Neural cell (in vitro differentiated cells): ENCODE measurements at regions not wholly inside any gene's neighbourhood (a gene's known extent, or its start where the extent isn't known, plus 50 kb on each side); places are given as distances from the start of the nearest gene placed in this dataset.

Experiments
- H2AFZ ChIP-seq: fragments of 200-600, 300-800 bp; sonication (generic), shearing (Covaris generic); 2 replicates; pipeline ENCODE4 v1.6.0; 2014; ENCODE audit warnings: low read depth, mild to moderate bottlenecking, antibody characterized with exemption, low read length, moderate library complexity
- H3F3A ChIP-seq: fragments of 200-600 bp; shearing (Covaris generic); 2 replicates; pipeline ENCODE4 v1.6.1; 2016; ENCODE audit warnings: mild to moderate bottlenecking, moderate library complexity, mixed read lengths, antibody characterized with exemption, low read length; ENCODE audit not compliant: insufficient read depth, poor library complexity, severe bottlenecking
- H3K27ac ChIP-seq: fragments of 200-600, 300-800 bp; sonication (generic), shearing (Covaris generic); 2 replicates; pipeline ENCODE4 v1.5.1; 2014; ENCODE audit warnings: mild to moderate bottlenecking, low read length, moderate library complexity
- H3K27me3 ChIP-seq: fragments of 300-800, 200-600 bp; sonication (generic), shearing (Covaris generic); 2 replicates; pipeline ENCODE4 v1.6.0; 2014; ENCODE audit warnings: mild to moderate bottlenecking, low read depth, low read length, moderate library complexity; ENCODE audit not compliant: insufficient read depth
- H3K36me3 ChIP-seq: fragments of 300-800, 200-600 bp; sonication (generic), shearing (Covaris generic); 2 replicates; pipeline ENCODE4 v1.5.1; 2014; ENCODE audit warnings: mild to moderate bottlenecking, antibody characterized with exemption, low read length, moderate library complexity; ENCODE audit not compliant: insufficient read depth
- H3K4me2 ChIP-seq: fragments of 300-800, 200-600 bp; sonication (generic), shearing (Covaris generic); 2 replicates; pipeline ENCODE4 v1.6.0; 2014; ENCODE audit warnings: mild to moderate bottlenecking, low read length
- H3K4me3 ChIP-seq: fragments of 300-800, 200-600 bp; sonication (generic), shearing (Covaris generic); 2 replicates; pipeline ENCODE4 v1.5.1; 2014; ENCODE audit warnings: mild to moderate bottlenecking, low read length, moderate library complexity
- H3K79me2 ChIP-seq: fragments of 200-600 bp; shearing (Covaris generic); replicated peaks from 2 replicates; pipeline ENCODE4 v1.6.0; 2014; ENCODE audit warnings: mild to moderate bottlenecking, low read length, moderate library complexity; ENCODE audit not compliant: insufficient read depth
- H3K9ac ChIP-seq: fragments of 300-800, 200-600 bp; sonication (generic), shearing (Covaris generic); 2 replicates; pipeline ENCODE4 v1.6.1; 2016; ENCODE audit warnings: mild to moderate bottlenecking, low read length, mixed read lengths
- H3K9me2 ChIP-seq: fragments of 200-600 bp; shearing (Covaris generic); 2 replicates; pipeline ENCODE4 v1.6.1; 2016; ENCODE audit warnings: mild to moderate bottlenecking, low read length, mixed read lengths; ENCODE audit not compliant: insufficient read depth
- H3K9me3 ChIP-seq: fragments of 200-600, 300-800 bp; sonication (generic), shearing (Covaris generic); 2 replicates; pipeline ENCODE4 v1.6.1; 2016; ENCODE audit warnings: mild to moderate bottlenecking, mixed run types, low read length, moderate library complexity, mixed read lengths
- H4K20me1 ChIP-seq: fragments of 200-600 bp; shearing (Covaris generic); 2 replicates; pipeline ENCODE4 v1.6.1; 2016; ENCODE audit warnings: mild to moderate bottlenecking, mixed run types; ENCODE audit not compliant: insufficient read depth
- EP300 ChIP-seq: fragments of 450-650 bp; conservative IDR thresholded peaks from 2 replicates; pipeline ENCODE4 v1.6.1; 2014; ENCODE audit warnings: antibody characterized with exemption, mild to moderate bottlenecking, moderate library complexity; ENCODE audit not compliant: poor library complexity, severe bottlenecking
- EZH2 ChIP-seq: fragments of 200-600, 300-800 bp; shearing (Covaris generic), sonication (generic); IDR thresholded peaks from 2 replicates; pipeline ENCODE4 v1.6.1; 2014; ENCODE audit warnings: antibody characterized with exemption, low read length, borderline replicate concordance, mild to moderate bottlenecking; ENCODE audit not compliant: insufficient read depth, poor library complexity, severe bottlenecking
- MXI1 ChIP-seq: fragments of 450-650 bp; conservative IDR thresholded peaks from 2 replicates; pipeline ENCODE4 v1.6.1; 2014; ENCODE audit warnings: antibody characterized with exemption, mild to moderate bottlenecking; ENCODE audit not compliant: poor library complexity, severe bottlenecking
- POLR2AphosphoS5 ChIP-seq: IDR thresholded peaks from 2 replicates; pipeline ENCODE4 v1.6.1; 2012
- RAD21 ChIP-seq: fragments of 450-650 bp; conservative IDR thresholded peaks from 2 replicates; pipeline ENCODE4 v1.6.1; 2014; ENCODE audit warnings: antibody characterized with exemption, mild to moderate bottlenecking, moderate library complexity
- SMC3 ChIP-seq: fragments of 450-650 bp; conservative IDR thresholded peaks from 2 replicates; pipeline ENCODE4 v1.6.1; 2014; ENCODE audit warnings: antibody characterized with exemption, mild to moderate bottlenecking, moderate library complexity; ENCODE audit not compliant: poor library complexity
- TAF1 ChIP-seq: IDR thresholded peaks from 2 replicates; pipeline ENCODE4 v1.6.1; 2012; ENCODE audit warnings: low read depth
- TF ChIP-seq, protein P1 (sequence below): fragments of 450-650 bp; IDR thresholded peaks from 2 replicates; pipeline ENCODE4 v1.5.1; 2014; ENCODE audit warnings: antibody characterized with exemption, mild to moderate bottlenecking, moderate library complexity; ENCODE audit not compliant: poor library complexity, severe bottlenecking
- TF ChIP-seq, protein P2 (sequence below): IDR thresholded peaks from 2 replicates; pipeline ENCODE4 v1.6.1; 2012; ENCODE audit warnings: borderline replicate concordance

DNA sequence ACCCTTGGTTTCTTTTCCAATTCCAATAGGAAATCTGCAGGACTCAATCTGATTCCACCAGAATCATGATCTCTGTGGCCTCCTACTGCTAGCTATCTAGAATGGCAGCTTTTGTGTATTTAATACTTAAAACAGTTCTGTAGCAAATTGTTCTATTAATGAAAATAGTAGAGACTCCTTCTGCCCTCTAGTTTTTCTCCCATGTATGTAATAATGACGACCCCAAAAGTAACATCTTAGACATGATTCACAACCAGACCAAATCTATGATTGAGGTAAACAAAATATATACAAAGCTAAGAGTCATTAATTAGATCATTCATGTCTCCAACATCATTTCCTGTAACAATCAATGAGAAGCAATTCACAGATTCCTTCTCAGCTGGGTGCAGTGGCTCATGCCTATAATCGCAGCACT is 259.1 kb upstream of the MKLN1 start:
- Histone ChIP-seq H3K4me2 (no peak overlapping the region), H3K4me3 (no peak overlapping the region), H3K27ac (no peak overlapping the region), H3K9me3 (no peaks in the 10 kb centered on the region), H3F3A (no peaks in the 10 kb centered on the region), H4K20me1 (no peaks in the 10 kb centered on the region), H3K36me3 (no peaks in the 10 kb centered on the region), H3K27me3 (no peaks in the 10 kb centered on the region), H2AFZ (no peak overlapping the region), H3K79me2 (no peaks in the 10 kb centered on the region), H3K9ac (no peak overlapping the region), H3K9me2 (no peaks in the 10 kb centered on the region)
- TF ChIP-seq TAF1 (no peak), EZH2 (no peak), EP300 (no peak)
- TF ChIP-seq, protein P1, sequence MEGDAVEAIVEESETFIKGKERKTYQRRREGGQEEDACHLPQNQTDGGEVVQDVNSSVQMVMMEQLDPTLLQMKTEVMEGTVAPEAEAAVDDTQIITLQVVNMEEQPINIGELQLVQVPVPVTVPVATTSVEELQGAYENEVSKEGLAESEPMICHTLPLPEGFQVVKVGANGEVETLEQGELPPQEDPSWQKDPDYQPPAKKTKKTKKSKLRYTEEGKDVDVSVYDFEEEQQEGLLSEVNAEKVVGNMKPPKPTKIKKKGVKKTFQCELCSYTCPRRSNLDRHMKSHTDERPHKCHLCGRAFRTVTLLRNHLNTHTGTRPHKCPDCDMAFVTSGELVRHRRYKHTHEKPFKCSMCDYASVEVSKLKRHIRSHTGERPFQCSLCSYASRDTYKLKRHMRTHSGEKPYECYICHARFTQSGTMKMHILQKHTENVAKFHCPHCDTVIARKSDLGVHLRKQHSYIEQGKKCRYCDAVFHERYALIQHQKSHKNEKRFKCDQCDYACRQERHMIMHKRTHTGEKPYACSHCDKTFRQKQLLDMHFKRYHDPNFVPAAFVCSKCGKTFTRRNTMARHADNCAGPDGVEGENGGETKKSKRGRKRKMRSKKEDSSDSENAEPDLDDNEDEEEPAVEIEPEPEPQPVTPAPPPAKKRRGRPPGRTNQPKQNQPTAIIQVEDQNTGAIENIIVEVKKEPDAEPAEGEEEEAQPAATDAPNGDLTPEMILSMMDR, result peak; percentile 14

DNA sequence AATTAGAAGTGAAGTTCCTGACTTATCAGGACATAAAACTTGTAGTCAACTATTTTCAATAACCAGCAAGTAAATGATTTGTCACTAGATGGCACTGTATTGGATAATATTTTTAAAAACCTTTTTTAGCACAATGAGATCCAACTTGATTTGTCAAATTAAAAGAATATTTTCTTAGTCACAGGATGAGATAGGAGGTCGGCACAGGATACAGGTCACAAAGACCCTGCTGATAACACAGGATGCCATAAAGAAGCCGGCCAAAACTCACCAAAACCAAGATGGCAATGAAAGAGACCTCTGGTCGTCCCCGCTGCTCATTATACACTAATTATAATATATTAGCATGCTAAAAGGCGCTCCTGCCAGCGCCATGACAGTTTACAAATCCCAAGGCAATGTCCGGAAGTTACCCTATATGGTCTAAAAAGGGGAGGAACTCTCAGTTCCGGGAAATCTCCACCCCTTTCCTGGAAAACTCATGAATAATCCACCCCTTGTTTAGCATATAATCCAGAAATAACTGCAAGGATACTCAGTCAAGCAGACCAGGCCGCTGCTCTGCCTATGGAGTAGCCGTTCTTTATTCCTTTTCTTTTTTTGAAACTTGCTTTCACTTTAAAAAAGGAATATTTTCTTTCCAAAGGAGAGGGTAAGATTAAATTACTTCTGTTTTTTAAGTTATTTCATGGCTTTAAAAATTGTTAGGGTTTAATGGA is 255.7 kb upstream of the MKLN1 start:
- H2AFZ ChIP-seq, result no peak overlapping the region
- H3K36me3 ChIP-seq, result no peaks in the 10 kb centered on the region
- TF ChIP-seq RAD21, result peak; percentile 56
- no peak for TF ChIP-seq EZH2
- TF ChIP-seq, protein P2, sequence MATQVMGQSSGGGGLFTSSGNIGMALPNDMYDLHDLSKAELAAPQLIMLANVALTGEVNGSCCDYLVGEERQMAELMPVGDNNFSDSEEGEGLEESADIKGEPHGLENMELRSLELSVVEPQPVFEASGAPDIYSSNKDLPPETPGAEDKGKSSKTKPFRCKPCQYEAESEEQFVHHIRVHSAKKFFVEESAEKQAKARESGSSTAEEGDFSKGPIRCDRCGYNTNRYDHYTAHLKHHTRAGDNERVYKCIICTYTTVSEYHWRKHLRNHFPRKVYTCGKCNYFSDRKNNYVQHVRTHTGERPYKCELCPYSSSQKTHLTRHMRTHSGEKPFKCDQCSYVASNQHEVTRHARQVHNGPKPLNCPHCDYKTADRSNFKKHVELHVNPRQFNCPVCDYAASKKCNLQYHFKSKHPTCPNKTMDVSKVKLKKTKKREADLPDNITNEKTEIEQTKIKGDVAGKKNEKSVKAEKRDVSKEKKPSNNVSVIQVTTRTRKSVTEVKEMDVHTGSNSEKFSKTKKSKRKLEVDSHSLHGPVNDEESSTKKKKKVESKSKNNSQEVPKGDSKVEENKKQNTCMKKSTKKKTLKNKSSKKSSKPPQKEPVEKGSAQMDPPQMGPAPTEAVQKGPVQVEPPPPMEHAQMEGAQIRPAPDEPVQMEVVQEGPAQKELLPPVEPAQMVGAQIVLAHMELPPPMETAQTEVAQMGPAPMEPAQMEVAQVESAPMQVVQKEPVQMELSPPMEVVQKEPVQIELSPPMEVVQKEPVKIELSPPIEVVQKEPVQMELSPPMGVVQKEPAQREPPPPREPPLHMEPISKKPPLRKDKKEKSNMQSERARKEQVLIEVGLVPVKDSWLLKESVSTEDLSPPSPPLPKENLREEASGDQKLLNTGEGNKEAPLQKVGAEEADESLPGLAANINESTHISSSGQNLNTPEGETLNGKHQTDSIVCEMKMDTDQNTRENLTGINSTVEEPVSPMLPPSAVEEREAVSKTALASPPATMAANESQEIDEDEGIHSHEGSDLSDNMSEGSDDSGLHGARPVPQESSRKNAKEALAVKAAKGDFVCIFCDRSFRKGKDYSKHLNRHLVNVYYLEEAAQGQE, result no peak
- peak; percentile 70 for TF ChIP-seq SMC3
- TF ChIP-seq EP300, result no peak
- no peak for TF ChIP-seq MXI1
- TF ChIP-seq, protein P1, result peak; percentile 61
- no peak for TF ChIP-seq POLR2AphosphoS5
- TF ChIP-seq TAF1, result no peak
- no peak overlapping the region for H3K27ac ChIP-seq
- no peak overlapping the region for H3K4me3 ChIP-seq
- no peaks in the 10 kb centered on the region for H3K9me3 ChIP-seq
- H3K79me2 ChIP-seq, result no peaks in the 10 kb centered on the region
- no peaks in the 10 kb centered on the region for H4K20me1 ChIP-seq
- H3F3A ChIP-seq, result no peaks in the 10 kb centered on the region
- no peaks in the 10 kb centered on the region for H3K27me3 ChIP-seq
- no peak overlapping the region for H3K4me2 ChIP-seq
- no peaks in the 10 kb centered on the region for H3K9me2 ChIP-seq
- H3K9ac ChIP-seq, result no peak overlapping the region
